Skin of body (tissue), 1 donor: ENCODE measurements at regions not wholly inside any gene's neighbourhood (a gene's known extent, or its start where the extent isn't known, plus 50 kb on each side); places are given as distances from the start of the nearest gene placed in this dataset.

Experiments used
- DNase-seq: peaks from one replicate; lab custom pipeline; 2025; lab: John Stamatoyannopoulos, UW

DNA sequence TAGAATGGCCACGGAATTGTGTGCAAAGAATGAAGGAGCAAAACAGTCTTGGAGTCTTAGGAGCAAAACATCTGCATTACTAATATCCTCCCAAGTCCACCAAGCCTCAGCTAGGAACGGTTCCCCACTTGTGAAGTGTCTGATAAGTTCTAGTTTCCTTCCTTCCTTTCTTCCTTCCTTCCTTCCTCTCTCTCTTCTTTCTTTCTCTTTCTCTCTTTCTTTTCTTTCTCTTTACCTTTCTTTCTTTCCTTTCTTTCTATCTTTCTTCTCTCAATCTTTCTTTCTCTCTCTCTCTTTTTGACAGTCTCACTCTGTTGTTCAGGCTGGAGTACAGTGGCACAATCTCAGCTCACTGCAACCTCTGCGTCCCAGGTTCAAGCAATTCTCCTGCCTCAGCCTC lies 160.8 kb downstream of the FOXL1 start:
- no peak for DNase-seq

DNA sequence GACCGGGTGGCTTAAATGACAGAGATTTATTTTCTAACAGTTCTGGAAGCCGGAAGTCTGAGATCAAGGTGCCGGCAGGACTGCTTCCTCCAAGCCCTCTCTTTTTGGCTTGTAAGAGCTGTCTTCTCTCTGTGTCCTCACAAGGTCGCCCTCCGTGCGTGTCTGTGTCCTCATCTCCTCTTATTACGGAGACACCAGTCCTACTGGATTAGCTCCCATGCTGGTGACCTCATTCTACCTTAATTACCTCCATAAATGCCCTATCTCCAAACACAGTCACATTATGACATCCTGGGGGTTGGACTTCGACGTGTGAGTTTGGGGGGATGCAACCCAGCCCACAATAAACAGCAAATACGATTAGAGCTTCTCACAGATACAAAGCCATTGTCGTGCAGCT lies 161.5 kb downstream of the FOXL1 start:
- DNase-seq, result no peak

DNA sequence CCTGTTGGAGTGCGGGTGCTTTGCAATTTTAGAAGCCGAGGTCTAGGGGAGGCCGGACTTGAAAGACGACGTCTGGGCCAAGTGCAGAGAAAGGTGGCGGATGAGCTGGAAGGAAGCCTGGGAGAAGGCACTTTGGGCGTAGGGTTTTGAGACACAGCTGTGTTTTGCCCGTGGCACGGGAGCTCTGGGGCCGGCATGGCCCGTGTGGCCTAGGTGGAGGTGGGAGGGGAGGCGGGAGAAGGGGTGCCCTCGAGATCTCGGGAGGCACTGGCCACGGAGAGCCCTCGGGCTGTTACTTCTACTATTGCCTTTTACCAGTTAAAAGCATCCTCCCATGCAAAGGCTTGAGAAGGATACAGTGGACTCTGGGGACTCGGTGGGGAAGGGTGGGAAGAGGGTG lies 161.9 kb downstream of the FOXL1 start:
- no peak for DNase-seq

DNA sequence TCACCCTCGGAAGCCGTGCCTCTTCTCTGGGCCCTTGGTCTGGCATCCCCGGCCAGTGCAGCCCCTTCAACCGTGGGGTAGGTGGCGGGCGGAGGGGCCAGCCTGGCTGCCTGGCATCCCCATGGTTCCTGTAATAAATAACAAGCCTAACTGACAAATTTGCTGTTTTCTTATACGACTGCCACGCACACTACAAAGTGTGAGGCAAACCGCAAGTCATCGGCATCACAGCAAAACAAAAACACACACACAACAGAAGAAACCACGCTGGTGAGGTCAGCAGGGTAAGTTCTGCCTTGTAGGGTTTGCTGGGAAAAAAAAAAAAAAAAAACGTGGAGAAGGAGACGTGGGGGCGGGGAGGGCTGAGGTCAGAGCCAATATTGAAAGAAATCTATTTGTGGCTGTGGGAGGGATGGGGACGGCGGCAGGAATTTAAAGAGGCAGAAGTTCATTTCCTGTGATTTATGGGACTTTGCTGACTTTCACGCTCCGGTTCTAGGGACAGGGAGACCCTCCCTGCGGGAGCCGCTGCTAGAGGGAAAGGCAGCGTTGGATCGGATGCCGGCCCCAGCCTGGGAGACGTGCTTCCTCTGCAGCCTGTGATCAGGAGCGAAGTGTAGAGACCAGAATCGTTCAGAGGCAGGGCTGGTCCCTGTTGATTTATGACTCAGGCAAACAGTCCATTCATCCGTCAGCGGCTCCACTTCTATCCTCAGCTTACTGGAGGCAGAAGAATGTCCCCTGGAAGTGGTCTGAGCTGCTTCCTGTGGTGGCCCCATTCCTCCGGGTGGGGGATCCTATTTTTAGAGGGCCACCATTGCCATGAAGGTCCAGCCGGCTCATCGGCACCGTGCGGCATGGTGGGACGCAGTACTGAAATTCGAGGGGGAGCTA lies 162.8 kb downstream of the FOXL1 start:
- peak; percentile 50 for DNase-seq

DNA sequence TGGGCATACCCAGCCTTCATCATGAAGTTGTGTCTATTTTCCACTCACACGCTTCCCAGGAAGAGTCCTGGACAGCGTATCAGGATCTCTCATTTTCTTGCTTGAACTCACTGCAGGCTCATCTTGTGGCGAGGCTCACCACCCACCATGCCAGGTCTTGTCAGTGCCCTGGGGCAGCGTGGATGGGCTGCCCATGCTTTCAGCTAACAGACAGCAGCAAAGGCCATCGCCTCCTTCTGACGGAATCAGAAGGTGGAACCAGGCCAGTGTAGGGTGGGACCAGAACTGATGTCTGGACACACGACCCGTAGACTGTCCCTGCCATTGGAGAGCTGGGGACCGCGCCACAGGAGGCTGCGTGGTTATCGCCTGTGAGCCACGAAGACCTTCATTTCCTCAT lies 169.4 kb downstream of the FOXL1 start:
- DNase-seq, result no peak

DNA sequence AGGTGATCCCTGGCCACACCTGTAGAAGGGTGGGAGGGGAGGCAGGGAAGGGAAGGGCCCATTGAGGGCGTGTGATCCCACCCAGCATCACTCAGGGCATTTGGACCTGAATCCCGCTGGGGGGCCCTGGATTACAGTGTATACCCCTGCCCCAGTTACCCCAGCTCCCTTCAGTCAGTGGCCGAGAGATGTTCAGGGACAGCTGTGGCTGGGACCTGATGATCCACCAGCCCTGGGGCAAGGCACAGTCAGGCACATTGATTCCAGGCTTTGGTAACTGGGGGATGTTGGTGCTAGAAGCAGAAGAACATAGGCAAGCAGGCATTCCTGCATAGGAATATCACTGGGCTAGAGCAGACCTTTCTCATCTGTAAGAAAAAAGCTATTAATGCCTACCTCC lies 170.3 kb downstream of the FOXL1 start:
- DNase-seq, result no peak

DNA sequence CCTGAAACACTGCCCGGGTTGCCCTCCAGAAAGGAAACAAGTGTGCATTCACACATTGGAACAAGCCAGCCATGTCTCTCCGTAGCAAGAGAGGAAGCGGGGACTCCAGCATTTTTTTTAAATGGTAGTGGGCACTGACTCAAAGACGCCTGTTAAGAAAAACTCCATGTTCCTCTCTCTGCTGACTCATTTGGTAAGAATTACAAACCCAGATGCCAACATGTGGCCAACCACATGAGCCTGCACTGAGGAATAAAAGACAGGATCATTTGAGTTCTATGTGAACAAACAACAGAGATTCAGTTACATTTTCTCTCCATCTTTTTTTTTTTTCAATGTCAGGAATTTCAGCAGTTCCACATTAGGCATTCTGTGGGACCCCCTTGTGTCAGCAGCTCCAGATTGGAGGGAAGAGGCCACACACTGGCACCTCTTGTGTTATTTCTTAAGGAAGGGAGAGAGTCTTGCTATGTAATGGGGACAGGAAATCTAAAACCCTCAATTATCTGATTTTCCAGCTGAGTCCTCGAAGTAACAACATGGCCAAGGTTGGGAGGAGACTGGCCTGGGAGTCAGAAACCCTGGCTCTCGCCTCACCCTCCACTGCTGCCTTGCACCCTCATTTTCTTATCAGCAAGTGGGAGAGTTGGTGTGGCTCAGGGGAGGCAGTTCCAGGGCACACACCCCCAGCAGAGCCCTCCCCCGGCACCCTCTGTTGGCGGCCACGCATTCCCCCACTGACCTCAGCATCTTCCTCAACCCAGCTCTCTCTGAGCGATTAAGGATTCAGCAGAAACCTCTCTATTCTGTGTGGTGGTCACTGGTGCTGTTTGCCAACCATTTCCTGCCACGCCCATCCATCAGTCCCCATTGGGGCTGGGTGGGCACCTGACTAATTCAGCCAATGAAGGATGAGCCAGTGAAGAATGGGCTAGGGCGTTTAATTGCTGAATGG lies 173.0 kb downstream of the FOXL1 start:
- DNase-seq, result peak; percentile 48

DNA sequence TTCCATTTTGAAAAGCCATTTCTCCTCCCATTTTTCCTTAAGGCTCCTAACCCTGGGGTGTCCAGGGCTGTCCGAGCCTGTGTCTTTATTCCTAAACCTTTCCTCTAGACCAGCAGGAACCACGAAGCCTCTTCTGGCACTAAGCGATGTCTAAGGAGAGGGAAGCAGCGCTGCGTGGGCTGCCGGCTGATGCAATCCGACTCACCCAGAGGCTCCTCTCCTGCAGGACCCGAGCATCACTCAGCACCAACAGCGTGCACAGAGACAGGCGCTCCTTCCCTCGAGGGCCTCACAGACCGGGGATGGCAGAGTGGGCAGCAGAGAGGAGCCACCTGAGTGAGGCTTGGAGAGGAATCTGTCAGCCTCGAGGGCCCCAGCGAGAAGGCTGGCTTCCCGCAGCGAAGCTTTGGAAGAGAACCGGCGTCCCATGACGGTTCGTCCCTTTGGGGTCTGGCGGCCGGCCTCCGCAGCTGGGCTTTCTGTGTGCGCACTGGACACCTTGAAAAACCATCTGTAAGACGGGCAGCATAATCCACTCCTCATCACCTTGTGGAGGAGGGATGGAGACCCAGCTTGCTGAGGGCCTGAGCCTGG lies 174.3 kb downstream of the FOXL1 start:
- no peak for DNase-seq

DNA sequence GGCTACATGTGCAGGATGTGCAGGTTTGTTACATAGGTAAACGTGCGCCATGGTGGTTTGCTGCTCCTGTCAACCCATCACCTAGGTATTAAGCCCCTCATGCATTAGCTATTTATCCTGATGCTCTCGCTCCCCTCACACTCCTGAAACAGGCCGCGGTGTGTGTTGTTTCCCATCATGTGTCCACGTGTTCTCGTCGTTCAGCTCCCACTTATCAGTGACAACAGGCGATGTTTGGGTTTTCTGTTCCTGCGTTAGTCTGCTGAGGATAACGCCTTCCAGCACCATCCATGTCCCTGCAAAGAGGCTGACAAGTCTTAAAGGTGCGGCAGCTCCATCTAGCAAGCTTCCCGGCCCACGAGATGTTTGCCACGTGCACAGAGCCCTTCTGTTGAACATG lies 175.1 kb downstream of the FOXL1 start:
- DNase-seq, result no peak

DNA sequence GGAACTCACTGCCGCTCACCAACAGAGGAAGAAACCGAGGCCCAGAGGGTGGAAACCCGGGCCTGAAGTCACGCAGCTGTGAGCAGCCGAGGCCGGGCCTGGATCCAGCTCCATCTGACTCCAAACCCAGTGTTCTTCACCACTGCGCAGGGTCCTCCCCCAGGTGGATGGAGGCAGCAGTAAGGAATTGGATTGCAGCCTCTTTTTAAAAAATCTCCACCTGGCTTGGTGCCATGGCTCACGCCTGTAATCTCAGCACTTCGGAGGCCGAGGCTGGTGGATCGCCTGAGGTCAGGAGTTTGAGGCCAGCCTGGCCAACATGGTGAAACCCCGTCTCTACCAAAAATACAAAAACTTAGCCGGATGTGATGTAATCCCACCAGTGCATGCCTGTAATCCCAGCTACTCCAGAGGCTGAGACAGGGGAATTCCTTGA lies 177.2 kb downstream of the FOXL1 start:
- no peak for DNase-seq

DNA sequence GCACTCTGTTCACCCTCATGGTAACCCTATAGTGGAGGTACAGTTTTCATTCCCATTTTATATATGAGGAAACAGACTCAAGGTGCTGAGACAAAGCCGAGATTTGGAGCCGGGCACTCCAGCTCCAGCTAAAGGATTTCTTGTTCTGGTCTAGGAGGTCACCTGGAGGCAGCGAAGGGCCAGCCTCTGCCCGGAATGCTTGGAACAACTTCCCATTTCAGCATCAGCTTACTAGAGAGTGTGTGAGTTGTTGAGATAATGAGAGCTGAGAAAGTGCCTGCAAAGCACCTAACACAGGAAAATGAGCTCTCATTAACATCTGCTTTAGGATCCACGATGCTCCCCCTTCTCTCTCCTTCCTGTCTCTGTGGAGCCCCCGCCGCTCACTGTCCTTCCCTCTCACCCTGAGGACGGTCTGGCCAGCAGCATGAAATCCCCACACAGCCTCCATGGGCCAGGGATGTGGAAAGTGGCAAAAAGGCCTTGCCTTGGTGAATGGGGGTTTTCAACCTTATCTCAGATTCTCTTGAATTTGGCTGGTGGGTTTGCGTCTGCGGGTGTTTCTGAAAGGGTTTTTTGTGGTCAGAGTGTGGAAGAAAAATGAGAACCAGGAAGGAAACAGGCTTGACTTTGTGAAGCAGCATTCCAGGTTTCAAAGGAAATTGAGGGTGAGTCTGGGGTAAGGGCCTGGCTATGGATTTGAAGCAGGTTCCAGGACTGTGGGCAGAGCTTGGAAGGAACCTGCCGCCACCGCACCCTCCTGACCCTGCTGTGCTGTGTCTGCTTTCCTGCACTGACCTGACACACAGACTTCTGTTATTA lies 178.7 kb downstream of the FOXL1 start:
- DNase-seq, result no peak

DNA sequence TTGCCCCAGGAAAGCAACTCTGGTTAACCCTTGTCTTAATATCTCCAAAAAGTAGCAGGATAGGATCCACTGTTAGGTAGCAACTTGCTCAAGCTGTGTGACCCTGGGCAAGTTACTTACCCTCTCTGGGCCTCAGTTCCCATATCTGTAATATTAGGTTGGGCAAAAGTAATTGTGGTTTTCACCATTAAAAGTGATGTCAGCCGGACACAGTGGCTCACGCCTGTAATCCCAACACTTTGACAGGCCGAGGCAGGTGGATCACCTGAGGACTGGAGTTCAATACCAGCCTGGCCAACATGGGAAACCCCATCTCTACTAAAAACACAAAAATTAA lies 179.3 kb downstream of the FOXL1 start:
- no peak for DNase-seq

DNA sequence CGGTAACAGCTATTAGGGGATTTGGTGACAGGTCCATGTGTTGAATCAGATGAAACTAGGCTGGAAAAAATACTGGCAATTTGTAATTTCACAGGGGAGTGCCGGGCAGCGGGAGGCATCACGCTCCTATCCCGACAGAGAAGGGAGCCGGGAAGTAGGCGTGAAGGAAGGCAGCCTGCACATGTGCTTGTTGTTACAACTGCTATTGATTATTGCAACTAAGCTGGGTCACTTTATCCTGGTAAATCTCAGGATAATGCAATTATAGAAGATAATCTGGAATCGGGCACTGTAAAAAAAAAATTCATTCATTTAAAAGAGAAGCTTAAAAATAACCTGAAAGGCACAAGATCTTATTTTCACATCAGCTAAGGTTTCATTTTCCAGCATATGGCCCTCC lies 180.6 kb downstream of the FOXL1 start:
- no peak for DNase-seq

DNA sequence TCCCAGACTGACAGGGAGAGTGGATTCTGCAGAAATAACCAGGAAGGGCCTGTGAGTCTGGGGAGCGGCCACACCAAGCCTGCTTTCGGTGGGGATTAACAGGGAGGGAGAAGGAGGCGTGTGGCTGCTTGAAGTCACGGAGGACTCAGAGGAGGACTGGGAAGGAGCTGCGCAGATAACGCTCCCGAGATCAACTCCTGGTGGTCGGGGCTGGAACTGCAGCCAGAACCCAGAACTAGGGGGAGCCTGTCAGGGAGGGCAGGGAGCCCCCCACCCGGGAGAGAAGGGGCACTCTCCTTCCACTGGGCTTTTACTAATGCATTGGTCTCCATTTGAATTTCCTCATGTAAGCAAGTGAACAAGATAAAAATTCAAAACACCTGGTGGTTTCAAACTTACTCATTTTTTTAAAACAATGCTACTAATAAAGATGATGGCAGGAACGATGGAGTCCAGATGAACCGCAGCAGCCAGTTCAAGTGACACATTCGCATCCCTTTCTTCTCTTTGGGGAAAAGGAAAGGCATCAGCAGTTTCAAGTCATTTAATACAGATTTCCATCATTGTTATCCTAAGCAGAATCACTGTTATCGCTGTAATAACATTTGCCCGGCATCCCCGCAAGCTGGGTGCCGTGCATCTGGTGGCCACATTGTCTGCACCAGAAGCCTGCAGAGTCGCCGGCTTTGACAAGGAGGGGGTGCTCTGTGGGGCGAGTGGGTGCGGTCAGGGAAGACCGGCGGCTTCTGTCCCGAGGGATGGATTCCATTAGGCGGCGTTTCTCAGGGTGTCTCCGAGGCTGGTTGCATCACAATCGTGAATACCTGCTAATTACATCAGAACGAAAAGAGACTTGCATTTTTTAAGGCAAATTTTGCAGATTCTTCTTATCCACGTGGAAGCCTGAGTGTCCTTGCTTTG lies 183.0 kb downstream of the FOXL1 start:
- no peak for DNase-seq

DNA sequence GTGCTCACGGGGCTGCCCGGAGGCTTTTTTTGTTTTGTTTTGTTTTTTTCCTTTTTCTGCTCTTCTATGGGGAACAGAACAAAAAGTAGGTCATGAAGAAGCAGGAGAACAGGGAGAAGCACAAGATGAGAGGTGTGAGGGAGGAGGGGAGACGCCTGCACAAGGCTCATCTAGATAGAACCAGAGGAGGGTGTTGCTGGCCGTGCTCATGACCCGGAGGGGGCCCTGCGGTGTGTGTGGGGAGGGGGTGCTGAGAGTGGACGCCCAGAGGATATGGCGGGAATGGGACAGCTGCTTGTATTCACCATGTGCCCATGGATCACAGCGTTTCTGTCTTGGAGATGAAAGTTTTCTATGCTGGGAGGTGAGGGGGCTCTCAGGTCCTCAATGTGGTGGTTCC lies 183.7 kb downstream of the FOXL1 start:
- DNase-seq, result no peak

DNA sequence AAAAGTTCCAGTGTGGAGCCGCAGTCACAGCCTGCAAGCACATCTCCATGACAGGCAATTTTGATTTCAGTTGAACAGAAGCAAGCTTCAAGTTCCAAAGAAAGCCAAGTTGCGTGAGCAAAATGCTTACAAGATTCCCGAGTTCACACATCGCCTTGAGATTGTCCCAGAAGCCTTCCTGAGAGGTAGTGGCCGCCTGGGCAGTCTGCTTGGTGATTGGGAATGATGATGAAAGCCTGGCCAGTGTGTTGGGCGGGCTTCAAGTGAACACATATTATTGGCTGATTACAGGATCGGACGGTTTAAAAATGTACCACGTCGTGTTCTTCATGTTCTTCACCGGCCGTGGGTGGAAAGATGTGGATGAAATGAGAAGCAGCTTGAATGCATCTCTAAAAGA lies 185.5 kb downstream of the FOXL1 start:
- no peak for DNase-seq

DNA sequence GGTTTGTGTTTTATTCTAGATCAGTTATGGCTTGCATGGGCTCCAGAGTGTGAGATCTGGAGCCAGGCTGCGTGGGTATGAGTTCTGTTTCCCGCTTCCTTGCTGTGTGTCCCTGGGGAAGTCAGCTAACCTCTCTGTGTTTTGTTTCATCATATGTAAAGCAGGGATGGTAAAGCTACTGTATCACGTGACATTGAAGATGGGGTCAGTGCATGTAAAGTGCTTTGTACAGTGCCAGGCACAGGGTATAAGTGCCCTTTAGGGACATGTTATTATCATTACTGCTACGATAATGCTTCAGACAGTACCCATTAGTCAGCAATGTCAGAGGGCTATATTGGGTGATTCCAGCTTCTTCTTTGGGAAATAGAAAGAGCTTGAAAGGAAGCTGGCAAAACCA lies 186.2 kb downstream of the FOXL1 start:
- no peak for DNase-seq

DNA sequence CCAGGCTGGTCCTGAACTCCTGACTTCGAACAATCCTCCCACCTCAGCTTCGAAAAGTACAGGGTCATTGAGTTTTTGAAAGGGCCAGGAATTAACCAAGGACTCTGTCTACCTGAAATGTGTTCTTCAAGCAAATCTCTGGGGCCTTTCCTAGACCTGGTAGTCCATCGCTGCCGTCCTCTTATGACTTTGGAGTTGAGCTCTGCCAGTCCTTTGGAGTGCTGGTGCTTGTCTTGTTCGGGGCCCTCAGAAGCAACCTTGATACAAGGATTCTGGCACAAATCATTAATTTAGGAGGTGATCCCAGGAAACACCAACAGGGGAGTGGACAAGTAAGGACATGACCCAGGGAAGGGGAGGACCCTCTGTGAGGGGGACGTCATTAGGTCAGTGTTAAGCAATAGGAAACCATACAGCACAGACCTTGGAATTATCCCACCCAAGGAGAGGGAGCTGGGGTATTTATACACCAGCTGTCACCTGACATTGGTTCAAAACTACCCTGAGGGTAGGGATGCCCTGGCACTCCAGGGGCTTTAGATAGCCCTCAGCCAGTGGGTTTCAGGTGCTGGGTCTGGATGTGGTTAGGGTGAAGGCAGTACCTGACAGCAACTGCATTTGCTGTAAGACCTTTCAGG lies 187.2 kb downstream of the FOXL1 start:
- no peak for DNase-seq

DNA sequence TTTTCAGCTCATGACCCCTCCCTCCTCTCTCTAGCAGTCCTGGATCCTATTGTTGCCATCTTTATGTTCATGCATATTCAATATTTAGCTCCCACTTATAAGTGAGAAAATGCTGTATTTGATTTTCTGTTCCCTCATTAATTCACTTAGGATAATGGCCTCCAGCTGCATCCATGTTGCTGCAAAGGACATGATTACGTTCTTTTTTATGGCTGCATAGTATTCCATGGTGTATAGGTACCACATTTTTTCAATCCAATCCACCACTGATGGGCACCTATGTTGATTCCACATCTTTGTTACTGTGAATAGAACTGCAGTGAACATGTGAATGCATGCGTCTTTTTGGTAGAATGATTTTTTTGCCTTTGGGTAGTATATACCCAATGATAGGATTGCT lies 188.4 kb downstream of the FOXL1 start:
- no peak for DNase-seq
